ENCODE measurements at regions not wholly inside any gene's neighbourhood (a gene's known extent, or its start where the extent isn't known, plus 50 kb on each side); places are given as distances from the start of the nearest gene placed in this dataset.

DNA sequence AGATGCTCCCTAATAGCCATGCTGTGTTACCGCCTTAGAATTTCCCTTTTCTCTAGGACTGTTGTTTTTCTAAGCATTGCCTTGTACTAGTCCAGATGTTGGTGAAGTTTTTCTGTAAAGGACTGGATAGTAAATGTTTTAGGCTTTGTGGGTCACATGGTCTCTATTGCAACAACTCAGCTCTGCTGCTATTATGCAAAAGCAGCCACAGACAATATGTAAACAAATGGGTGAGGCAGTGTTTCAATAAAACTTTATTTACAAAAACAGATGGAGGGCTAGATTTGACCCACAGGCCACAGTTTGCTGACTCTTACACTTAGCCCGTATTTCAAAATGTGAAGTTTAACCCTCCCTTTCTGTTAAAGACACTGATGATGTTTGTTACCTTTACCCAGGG, 207.6 kb upstream of the MYLIP start:
- Histone ChIP-seq H3K27me3 (no peaks in the 10 kb centered on the region), H3K36me3 (no peaks in the 10 kb centered on the region), H3K4me1 (no peaks in the 10 kb centered on the region), H3K9me3 (no peaks in the 10 kb centered on the region), H3K4me3 (no peak overlapping the region), H3K27ac (no peak overlapping the region)
- no peak for DNase-seq (ENCODE audit: low spot score in 2 of 2)
- TF ChIP-seq, protein P1, sequence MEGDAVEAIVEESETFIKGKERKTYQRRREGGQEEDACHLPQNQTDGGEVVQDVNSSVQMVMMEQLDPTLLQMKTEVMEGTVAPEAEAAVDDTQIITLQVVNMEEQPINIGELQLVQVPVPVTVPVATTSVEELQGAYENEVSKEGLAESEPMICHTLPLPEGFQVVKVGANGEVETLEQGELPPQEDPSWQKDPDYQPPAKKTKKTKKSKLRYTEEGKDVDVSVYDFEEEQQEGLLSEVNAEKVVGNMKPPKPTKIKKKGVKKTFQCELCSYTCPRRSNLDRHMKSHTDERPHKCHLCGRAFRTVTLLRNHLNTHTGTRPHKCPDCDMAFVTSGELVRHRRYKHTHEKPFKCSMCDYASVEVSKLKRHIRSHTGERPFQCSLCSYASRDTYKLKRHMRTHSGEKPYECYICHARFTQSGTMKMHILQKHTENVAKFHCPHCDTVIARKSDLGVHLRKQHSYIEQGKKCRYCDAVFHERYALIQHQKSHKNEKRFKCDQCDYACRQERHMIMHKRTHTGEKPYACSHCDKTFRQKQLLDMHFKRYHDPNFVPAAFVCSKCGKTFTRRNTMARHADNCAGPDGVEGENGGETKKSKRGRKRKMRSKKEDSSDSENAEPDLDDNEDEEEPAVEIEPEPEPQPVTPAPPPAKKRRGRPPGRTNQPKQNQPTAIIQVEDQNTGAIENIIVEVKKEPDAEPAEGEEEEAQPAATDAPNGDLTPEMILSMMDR (IDR thresholded peaks at IDR 0.05): no peak
- TF ChIP-seq POLR2A (IDR thresholded peaks at IDR 0.05): no peak
- no peak for TF ChIP-seq POLR2AphosphoS5 (IDR thresholded peaks at IDR 0.05)
- intact Hi-C loops (cut with DNase I; ENCODE audit: low total_unique reads): loop anchor here (10.0 kb wide), 1 partner anchor 704 kb away; no protein-coding TSS in a partner anchor

DNA sequence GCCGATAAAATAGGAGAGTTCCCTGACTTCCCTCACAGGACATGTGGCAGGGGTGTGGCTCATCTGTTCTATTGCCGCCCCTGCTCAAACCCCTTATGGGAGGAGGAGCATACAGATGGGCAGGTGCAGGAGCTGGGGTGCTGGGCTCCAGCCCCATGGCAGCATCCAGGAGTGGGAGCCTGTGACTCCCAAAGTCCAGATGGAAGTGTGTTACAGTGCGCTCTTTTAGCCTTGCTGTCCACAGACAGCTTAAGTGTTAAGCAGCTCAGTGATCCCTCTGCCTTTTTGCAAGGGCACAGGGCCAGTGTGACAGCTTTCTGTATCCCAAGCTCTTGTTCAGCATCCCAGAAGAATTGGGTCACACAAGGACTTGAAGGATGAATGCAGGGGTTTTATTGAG, 212.3 kb upstream of the MYLIP start:
- H3K9me3 ChIP-seq: no peaks in the 10 kb centered on the region

DNA sequence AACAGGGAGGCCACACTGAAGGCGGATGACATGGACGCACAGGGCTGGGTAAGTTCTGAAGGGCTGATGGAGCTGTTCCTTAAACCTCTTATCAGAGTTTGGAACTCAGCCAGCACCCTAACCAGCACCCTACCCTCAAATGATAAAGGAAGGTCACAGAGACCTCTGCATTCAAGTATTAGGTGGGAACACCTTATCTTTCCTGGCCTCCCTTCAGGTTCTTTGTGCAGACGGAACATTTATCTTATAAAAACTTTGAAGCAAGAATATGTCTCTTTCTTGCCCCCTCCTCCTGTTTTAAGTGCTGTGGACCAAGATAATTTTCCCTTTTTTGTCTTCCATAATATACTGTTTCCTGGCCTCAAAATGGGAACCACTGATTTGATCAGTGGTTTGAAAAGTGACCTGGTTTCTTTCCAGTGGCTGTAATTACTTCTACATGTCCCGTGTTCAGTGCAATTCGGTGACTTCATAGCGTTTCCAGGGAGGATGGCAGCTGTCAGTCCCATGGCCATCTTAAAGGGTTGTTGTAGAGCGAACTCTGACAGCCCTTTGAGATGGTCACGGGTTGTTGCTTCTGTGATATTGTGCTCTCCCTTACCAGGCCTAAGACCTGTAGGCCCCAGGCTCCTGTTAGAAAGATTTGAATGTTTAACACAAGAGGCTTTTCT, 213.2 kb upstream of the MYLIP start:
- Histone ChIP-seq H3K4me1 (no peaks in the 10 kb centered on the region), H3K36me3 (no peaks in the 10 kb centered on the region), H3K27ac (no peak overlapping the region), H3K9me3 (no peaks in the 10 kb centered on the region), H3K27me3 (no peaks in the 10 kb centered on the region), H3K4me3 (no peak overlapping the region)
- DNase-seq (ENCODE audit: low spot score in 2 of 2): no peak
- TF ChIP-seq POLR2A (IDR thresholded peaks at IDR 0.05) (no peak), POLR2AphosphoS5 (IDR thresholded peaks at IDR 0.05) (no peak)
- TF ChIP-seq, protein P1 (IDR thresholded peaks at IDR 0.05): no peak
- intact Hi-C loops (cut with DNase I; ENCODE audit: low total_unique reads): no loop called here

More for the DNA sequence above, 212.3 kb upstream of the MYLIP start:
- Histone ChIP-seq H3K36me3 (no peaks in the 10 kb centered on the region), H3K27me3 (no peaks in the 10 kb centered on the region), H3K27ac (no peak overlapping the region), H3K4me1 (no peaks in the 10 kb centered on the region), H3K4me3 (no peak overlapping the region)
- TF ChIP-seq, protein P1 (IDR thresholded peaks at IDR 0.05): no peak
- TF ChIP-seq POLR2AphosphoS5 (IDR thresholded peaks at IDR 0.05): no peak
- no peak for TF ChIP-seq POLR2A (IDR thresholded peaks at IDR 0.05)
- intact Hi-C loops (cut with DNase I; ENCODE audit: low total_unique reads): no loop called here
- no peak for DNase-seq (ENCODE audit: low spot score in 2 of 2)

DNA sequence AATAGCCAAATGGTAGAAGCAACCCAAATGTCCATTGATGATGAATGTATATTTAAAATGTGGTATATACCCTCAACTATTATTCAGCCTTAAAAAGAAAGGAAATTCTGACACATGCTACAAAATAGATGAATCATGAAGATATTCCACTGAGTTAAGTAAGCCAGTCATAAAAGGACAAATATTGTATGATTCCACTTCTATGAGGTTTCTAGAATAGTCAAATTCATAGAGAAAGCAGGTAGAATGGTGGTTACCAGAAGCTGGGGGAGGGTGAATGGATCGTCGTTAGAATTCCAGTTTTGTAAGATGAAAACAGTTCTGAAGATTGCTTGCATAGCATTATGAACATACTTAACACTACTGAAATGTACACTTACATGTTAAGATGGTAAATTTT, 214.3 kb upstream of the MYLIP start:
- Histone ChIP-seq H3K27me3 (no peaks in the 10 kb centered on the region), H3K9me3 (no peaks in the 10 kb centered on the region), H3K4me3 (no peak overlapping the region), H3K27ac (no peak overlapping the region), H3K4me1 (no peaks in the 10 kb centered on the region), H3K36me3 (no peaks in the 10 kb centered on the region)
- TF ChIP-seq POLR2A (IDR thresholded peaks at IDR 0.05): no peak
- TF ChIP-seq, protein P1 (IDR thresholded peaks at IDR 0.05): no peak
- no peak for TF ChIP-seq POLR2AphosphoS5 (IDR thresholded peaks at IDR 0.05)
- DNase-seq (ENCODE audit: low spot score in 2 of 2): no peak
- intact Hi-C loops (cut with DNase I; ENCODE audit: low total_unique reads): no loop called here

DNA sequence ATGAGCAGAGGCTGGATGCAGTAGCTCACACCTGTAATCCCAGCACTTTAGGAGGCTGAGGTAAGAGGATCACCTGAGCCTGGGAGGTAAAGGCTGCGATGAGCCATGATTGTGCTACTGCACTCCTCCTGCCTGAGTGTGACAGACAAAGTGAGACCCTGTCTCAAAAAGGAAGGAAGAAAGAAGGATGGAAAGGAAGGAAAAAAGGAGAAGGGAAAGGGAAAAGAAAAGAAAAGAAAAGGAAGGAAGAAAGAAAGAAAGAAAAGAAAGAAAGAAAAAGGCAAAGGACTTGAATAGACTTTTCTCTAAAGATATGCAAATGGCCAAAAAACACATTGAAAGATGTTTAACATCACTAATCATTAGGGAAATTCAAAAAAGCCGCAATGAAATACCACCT, 215.3 kb upstream of the MYLIP start:
- intact Hi-C loops (cut with DNase I; ENCODE audit: low total_unique reads): no loop called here
- TF ChIP-seq POLR2A (IDR thresholded peaks at IDR 0.05): no peak
- TF ChIP-seq, protein P1 (IDR thresholded peaks at IDR 0.05): no peak
- no peak for TF ChIP-seq POLR2AphosphoS5 (IDR thresholded peaks at IDR 0.05)
- Histone ChIP-seq H3K4me3 (no peak overlapping the region), H3K4me1 (no peaks in the 10 kb centered on the region), H3K36me3 (no peaks in the 10 kb centered on the region), H3K27me3 (no peaks in the 10 kb centered on the region), H3K27ac (no peak overlapping the region), H3K9me3 (no peaks in the 10 kb centered on the region)
- DNase-seq (ENCODE audit: low spot score in 2 of 2): no peak

Data from breast epithelium (tissue), 4 donors.